Ishikawa (cell line): ENCODE measurements at regions not wholly inside any gene's neighbourhood (a gene's known extent, or its start where the extent isn't known, plus 50 kb on each side); places are given as distances from the start of the nearest gene placed in this dataset.

Experiments
- EP300 ChIP-seq: IDR thresholded peaks from 2 replicates; pipeline ENCODE4 v1.6.1; 2012; ENCODE audit warnings: borderline replicate concordance
- MAX ChIP-seq: IDR thresholded peaks from 2 replicates; pipeline ENCODE4 v1.6.1; 2012

DNA sequence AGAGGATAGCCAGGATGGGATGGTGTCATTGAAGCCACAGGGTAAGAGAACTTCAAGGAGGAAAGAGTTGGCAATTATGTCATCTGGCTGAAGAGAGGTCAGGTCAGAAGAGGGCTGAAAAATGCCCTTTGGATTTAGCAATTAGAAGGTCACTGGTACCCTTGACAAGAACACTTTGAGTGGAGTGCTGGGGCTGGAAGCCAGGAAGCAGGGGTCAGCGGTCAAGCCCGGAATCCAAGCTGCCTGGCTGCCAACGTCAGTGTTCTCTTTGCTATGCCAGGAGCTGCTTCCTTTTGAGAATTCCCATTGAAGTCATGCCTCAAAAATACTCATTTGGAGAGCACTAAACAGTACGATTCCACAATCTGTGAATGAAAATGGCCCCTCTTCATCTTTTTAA lies 386.5 kb downstream of the SHQ1 start:
- TF ChIP-seq EP300, result no peak
- TF ChIP-seq MAX, result no peak
